COLO668 (cell line): ENCODE measurements at regions not wholly inside any gene's neighbourhood (a gene's known extent, or its start where the extent isn't known, plus 50 kb on each side); places are given as distances from the start of the nearest gene placed in this dataset.
"Not testable (repeated sequence)": the region's sequence is repeated elsewhere in the genome, so short reads cannot be mapped to it uniquely, and the experiment has no call there.

ENCODE experiments used
- DNase-seq: peaks from one replicate; lab custom pipeline; 2025; ENCODE audit not compliant: unreplicated experiment; lab: John Stamatoyannopoulos, UW

DNA sequence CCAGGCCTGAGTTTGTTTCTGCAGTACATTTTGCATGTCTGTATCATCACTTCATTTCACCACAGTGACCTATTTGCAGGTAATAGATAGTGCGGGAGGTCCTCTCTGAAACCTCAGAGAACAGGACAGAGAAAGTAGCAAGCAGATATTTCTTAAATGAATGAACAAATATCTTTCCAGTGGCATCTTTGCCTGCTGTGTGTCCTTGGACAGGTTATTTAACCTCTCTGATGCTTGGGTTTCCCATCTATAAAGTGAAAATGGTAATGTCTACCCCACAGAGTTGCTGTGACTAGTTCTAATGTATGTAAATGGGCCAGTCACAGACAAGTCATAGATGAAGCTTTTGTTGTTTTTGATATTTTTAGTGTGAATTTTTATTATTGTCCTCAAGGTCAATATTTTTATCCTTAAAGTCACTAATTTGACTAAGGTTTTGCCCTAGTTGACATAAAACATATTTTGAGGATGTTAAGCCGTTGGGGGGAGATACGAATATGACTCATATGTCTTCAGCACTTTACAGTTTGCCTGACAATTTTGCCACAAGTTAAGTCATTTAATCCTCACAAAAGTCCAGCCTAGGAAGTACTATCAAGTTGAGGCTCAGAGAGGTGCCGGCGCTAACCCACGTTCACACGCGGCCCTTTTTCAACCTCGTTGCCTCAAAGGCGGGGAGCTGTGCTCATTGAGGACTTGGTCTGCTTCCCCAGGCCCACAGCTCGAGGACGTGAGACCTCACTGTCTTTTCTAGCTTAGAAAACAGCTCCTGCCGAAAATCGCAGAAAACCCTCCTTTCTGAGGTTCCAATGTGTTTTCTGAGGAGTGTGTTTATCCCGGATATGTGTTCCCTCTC, 126.7 kb upstream of the STX18 start:
- DNase-seq = no peak

DNA sequence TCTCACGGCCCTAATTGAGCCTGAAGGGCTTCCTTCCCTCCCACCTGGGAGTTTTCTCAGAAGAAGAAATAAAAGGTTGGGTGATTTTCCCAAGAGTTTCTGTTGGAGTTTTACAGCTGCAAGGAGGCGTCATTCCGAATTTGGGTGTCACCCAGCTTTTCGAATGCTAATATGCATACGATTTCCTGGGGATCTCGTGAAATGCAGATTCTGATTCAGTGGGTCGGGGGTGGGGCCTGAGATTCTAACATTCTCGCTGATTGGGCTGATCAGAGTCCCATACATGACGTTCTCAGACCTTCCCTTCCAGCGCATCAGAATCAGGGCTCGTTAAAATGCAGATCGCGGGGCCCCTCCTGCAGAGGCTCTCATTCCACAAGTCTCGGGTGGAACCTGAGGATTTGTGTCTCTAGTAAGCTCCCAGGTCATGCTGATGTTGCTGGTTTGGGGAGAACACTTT, 125.8 kb upstream of the STX18 start:
- no peak for DNase-seq

- DNase-seq = no peak
Observed at GRCh38 chr4:4666693-4667621, 125.1 kb upstream of the STX18 start.

DNA sequence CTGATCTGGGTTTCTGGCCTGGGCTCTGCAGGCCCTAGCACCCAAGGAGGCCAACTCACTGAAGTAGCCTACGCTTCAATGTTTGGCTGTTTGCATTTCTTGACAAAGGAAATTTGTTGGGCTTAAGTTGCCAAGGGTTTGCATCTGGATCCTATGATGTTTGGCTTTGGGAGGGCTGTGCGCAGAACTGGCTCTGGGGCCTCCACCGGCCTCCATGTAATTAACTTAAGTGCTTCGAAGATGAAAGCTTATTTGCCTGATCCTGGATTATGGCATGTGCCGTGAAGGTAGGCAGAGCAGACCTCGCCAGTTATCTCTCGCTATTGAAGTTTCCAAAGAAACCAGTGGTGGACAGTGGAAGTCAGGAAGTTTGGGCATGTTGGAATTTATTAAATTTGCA, 124.3 kb upstream of the STX18 start:
- no peak for DNase-seq

DNA sequence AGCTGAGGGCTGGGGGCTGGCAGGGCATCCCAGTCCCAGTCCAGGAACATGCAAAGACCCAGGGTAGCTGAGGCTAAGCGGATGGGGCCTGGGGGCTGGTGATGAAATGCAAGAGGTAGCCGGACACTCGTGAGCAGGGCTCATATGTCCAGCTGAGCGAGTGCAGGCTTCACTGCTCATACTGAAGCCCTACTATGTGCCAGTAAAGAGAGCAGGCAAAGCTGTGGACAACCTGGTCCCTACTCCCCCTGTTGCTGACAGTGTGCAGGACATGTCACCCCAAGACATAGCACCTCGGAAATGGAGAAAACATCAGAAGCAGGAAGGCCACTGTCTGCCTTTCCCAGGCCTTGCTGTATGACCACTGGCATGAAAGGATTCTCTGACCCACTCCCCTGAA, 122.4 kb upstream of the STX18 start:
- no peak for DNase-seq

DNA sequence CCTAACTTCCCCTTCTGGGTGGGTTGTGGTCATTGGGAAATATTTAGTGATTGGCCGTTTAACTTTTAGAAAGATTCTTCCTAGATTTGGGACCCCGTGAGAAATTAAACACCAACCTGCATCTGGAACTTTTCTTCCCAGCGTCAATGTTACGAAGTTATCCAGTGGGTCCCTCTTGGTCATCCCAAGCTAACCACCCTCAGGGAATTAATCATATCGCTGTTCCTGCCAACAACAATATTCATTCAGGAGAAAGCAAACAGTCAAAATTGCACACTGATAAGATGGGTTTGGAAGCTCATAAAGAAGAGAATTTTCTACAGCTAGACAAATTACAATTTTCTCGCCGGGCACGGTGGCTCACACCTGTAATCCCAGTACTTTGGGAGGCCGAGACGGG, 121.2 kb upstream of the STX18 start:
- DNase-seq = no peak

- no peak for DNase-seq
Observed at GRCh38 chr4:4662230-4662629, 120.4 kb upstream of the STX18 start.

DNA sequence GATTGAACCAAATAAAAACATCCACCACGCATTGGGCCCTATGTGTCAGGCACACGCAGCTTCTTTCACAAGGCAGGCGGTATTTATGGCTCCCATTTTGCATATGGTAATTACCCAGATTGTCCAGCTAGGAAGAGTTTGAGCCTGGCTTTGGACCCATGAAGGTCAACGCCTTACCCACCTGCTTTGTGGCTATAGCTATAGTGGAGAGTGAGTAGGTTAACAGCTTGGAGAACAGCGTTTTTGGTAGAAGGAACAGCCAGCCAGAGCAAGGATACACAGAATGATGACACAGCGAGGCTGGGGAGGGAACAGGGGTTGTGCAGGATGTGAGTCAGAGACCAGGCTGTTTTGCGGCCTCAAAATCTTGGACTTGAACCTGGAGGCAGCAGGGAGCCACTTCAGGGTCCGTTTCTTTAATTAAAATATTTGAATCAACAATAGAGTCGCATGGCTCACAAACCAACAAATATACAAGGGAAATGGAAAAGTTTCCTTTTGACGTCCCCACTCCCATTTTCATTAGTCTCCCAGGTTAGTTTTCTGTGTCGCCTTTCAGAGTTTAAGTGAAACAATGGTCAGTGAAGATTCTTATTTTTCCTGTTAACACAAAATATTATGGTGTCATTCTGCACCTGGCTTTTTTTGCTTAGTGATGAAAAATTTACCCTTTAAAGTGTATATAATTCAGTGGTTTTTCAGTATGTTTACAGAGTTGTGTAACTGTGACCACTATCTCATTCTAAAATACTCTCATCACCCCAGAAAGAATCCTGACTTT, 118.2 kb upstream of the STX18 start:
- no peak for DNase-seq

DNA sequence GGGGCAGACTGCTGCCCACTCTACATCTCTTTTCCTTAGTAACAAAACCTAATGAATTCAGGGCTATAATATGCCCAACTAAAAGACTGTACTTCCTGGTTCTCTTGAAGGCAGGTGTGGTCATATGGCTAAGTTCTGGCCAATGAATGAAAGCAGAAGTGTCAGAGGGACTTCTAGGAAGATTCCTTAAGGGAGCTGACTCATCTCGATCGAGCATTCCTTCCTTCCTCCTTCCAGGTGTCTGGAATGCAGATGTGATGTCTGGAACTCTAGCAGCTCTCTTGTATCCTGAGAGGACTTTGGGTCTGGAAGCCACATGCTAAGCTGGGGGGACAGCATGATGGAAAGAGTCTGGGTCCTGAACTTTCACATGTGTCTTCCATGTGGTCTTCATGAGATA, 116.2 kb upstream of the STX18 start:
- DNase-seq = no peak

DNA sequence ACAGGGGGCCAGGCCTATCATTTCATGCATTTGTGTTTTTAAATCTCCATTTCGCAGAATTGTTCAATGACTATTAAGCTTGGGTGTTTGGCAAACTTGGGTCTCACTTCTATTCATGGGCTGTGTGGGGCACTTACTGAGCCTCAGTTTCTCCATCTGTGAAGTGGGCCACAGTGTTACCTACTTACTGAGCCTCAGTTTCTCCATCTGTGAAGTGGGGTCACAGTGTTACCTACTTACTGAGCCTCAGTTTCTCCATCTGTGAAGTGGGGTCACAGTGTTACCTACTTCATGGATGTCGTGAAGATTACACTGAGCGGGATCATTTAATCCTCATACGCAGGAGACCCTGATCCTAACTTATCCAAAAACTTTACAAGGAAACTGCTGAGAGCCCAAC, 115.1 kb upstream of the STX18 start:
- DNase-seq = no peak

DNA sequence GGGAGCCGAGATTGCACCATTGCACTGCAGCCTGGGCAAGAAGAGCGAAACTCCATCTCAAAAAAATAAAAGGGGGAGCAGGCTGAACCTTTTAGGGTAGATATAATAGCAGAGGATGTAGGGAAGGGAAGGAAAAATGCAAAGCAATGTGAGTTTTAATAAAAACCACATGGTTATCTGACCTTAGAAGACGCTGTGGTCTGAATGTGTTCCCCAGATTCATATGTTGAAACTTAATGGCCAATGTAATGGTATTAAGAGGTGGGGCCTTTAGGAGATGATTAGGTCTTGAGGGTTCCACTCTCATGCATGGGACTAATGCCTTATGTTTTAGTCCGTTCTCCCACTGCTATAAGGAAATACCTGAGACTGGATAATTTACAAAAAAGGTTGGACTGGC, 114.1 kb upstream of the STX18 start:
- no peak for DNase-seq

- no peak for DNase-seq
Observed at GRCh38 chr4:4655011-4655410, 113.2 kb upstream of the STX18 start.

DNA sequence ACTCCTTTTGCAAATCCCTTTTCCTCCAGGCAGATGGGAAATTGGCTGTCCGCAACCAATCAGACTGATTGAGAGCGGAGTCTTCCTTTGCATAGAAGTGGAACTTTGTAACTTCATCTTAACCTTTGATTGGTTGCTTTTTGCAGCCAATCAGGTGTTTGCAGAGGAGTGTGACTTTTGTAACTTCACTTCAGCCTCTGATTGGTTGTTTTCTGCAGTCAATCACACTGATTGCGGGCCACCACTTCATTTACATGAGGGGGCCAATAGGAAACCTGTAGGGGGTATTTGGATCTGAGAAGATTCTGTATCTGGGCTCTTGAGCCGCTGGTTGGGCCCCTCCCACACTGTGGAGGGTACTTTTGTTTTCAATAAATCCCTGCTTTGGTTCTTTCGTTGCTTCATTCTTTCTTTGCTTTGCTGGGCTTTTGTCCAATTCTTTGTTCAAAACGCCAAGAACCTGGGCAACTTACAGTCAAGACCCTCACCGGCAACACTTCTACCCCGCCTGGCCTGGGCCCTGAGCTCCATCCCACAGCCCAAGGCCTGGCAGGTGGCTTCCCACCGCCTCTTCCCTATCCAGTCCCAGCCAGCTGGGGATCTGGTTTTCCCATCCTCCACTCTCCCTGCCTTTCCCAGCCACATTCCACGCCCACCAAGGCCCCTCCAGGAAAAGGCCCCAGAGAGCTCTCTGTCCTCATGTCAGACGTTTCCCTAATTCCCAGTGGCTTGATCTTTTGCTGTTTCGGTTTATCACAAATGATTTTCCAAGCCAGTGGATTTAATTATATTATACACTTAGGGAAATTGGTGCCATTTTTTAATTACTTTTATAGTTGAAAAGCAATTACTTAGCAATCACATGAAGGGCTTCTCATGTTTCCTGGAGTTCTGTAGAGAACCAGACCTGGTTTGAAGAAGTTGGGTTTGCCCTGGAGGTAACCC, 110.2 kb upstream of the STX18 start:
- DNase-seq = no peak

GRCh38 chr4:4647041-4647440, 105.2 kb upstream of the STX18 start:
- DNase-seq = no peak

DNA sequence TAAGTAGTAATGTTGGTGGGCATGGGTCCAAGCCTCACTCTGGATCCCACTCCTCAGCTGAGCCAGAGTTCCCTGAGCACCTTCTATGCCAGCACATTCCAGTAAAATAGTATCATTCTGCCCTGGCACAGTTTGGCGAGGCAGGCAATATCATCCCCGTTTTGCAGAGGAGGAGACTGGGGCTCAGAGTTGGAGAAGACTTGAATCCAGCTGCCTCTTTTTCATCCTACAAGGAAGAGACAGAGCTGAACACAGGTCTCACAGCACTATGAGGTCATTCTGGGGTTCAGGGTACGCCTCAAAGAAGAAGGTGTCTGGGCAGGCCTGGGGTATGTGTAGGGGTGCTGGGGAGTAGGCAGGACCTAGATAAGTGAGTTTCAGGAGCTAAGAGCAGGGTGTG, 103.9 kb upstream of the STX18 start:
- DNase-seq = no peak

DNA sequence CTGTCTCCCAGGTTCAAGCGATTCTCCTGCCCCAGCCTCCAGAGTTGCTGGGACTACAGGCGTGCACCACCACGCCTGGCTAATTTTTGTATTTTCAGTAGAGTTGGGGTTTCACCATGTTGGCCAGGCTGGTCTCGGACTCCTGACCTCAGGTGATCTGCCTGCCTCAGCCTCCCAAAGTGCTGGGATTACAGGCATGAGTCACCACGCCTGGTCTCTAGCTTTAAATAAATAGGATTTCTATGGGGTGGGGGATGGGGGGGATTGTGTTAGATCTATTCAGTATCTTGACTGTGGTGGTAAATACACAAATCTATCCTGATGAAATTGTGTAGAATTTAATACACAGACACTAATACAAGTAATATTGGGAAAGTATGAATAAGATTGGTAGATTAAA, 102.4 kb upstream of the STX18 start:
- DNase-seq = not testable (repeated sequence)

DNA sequence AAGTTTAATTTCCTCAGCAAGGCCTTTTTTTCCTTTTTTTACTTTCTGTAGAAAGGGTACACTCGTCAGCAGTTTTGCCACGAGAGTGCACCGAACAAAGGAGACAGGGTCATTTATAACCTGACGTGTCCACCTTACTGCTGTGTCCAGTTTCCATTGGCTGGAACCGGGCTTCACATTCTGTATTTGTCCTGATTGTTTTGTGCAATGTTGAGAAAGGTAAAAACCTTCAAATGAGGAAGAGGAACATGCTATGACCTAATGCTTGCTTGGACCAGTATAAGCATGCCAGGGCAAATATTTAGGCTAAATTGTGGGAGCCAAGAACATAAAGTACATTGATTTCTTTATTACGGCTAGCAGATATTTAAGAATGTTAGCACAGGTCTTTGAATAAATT, 101.9 kb upstream of the STX18 start:
- DNase-seq = not testable (repeated sequence)

DNA sequence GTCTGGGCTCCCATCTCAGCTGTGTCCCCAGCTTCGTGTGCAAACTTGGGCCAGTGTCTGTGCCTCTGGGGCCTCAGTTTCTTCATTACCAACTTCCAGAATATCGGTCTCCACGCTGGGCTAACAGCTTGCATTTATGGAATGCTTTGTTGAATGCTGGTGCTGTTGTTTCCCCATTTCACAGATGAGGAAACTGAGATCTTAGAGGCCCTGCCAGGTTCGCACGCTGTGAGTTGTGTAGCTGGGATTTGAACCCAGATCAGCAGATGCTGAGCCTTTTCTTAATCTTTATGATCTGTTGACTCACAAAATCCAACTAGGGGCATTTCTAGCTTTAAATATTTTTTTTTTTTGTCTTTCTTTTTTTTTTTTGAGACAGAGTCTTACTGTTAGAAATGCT, 101.5 kb upstream of the STX18 start:
- no peak for DNase-seq

DNA sequence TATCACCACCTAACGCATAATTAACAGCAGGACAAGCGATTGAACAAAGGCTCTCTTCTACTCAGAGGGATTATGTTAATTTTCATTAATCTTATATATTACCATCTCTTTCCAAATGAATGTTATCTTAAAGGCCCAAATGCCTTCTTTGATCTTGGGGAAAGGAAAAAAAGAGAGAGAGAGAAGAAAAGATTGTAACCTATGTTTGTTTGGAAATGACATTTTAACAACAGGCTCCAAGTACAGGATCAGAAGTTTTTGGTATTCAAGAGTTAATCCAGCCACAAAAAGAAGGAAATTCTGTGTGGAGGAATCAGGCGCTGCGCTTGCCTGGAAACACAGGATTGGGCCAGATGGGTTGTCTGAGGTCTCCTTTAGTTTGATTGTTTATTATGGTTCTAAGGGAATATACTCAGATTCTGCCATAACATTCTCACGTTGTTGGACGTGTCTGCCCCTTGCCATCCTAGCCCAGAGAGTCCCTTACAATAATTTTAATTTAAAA, 100.7 kb upstream of the STX18 start:
- no peak for DNase-seq
